Smooth muscle cell (in vitro differentiated cells): ENCODE measurements at regions not wholly inside any gene's neighbourhood (a gene's known extent, or its start where the extent isn't known, plus 50 kb on each side); places are given as distances from the start of the nearest gene placed in this dataset.
A peak's percentile ranks its signal among the peaks of the same experiment; 100 is the strongest.

Source experiments
- DNase-seq: peaks from one replicate; lab custom pipeline; 2025; ENCODE audit not compliant: unreplicated experiment; lab: John Stamatoyannopoulos, UW
- H2AFZ ChIP-seq: fragments of 200-600 bp; sonication (generic); 2 replicates; pipeline ENCODE4 v1.6.0; 2016; ENCODE audit warnings: antibody characterized with exemption, low read depth, mild to moderate bottlenecking
- H3F3A ChIP-seq: fragments of 200-600 bp; sonication (generic); 2 replicates; pipeline ENCODE4 v1.6.0; 2017; ENCODE audit warnings: antibody characterized with exemption, low read depth
- H3K27ac ChIP-seq: fragments of 200-600 bp; sonication (generic); 2 replicates; pipeline ENCODE4 v1.5.1; 2016; ENCODE audit warnings: low read depth, mild to moderate bottlenecking
- H3K27me3 ChIP-seq: fragments of 200-600 bp; sonication (generic); 2 replicates; pipeline ENCODE4 v1.6.1; 2016; ENCODE audit warnings: low read depth, mild to moderate bottlenecking
- H3K36me3 ChIP-seq: fragments of 200-600 bp; sonication (generic); 2 replicates; pipeline ENCODE4 v1.5.1; 2016; ENCODE audit warnings: low read depth
- H3K4me1 ChIP-seq: fragments of 200-600 bp; sonication (generic); 2 replicates; pipeline ENCODE4 v1.5.1; 2016; ENCODE audit warnings: low read depth
- H3K4me2 ChIP-seq: fragments of 200-600 bp; sonication (generic); 2 replicates; pipeline ENCODE4 v1.6.0; 2016; ENCODE audit warnings: mild to moderate bottlenecking
- H3K4me3 ChIP-seq: fragments of 200-600 bp; sonication (generic); 2 replicates; pipeline ENCODE4 v1.5.1; 2016; ENCODE audit warnings: mild to moderate bottlenecking
- H3K79me2 ChIP-seq: fragments of 200-600 bp; sonication (generic); 2 replicates; pipeline ENCODE4 v1.6.0; 2016; ENCODE audit warnings: low read depth, mild to moderate bottlenecking
- H3K9ac ChIP-seq: fragments of 200-600 bp; sonication (generic); 2 replicates; pipeline ENCODE4 v1.6.0; 2016; ENCODE audit warnings: low read depth
- H3K9me3 ChIP-seq: fragments of 200-600 bp; sonication (generic); replicated peaks from 2 replicates; pipeline ENCODE4 v1.5.1; 2016; ENCODE audit warnings: low read depth
- H4K20me1 ChIP-seq: fragments of 200-600 bp; sonication (generic); 2 replicates; pipeline ENCODE4 v1.6.0; 2016; ENCODE audit warnings: low read depth
- CTCF ChIP-seq: fragments of 200-600 bp; sonication (generic); IDR thresholded peaks from 2 replicates; pipeline ENCODE4 v1.5.1; 2017; ENCODE audit warnings: borderline replicate concordance, mild to moderate bottlenecking, antibody characterized with exemption; ENCODE audit not compliant: insufficient read depth, poor library complexity, severe bottlenecking
- WGBS: methylation state at CpG from one replicate; pipeline ENCODE4 v1.1.7; 2016; ENCODE audit warnings: low lambda C conversion rate; 5-methylcytosine and 5-hydroxymethylcytosine counted together

- no peak overlapping the region for H3K4me3 ChIP-seq
- H3K27ac ChIP-seq = peak overlapping the region; percentile 46
- no peak overlapping the region for H2AFZ ChIP-seq
- no peaks in the 10 kb centered on the region for H3K79me2 ChIP-seq
- H3F3A ChIP-seq = no peaks in the 10 kb centered on the region
- no peak overlapping the region for H3K4me2 ChIP-seq
- no peak overlapping the region for H3K9ac ChIP-seq
- H3K9me3 ChIP-seq = no peaks in the 10 kb centered on the region
- no peaks in the 10 kb centered on the region for H3K36me3 ChIP-seq
- no peak for DNase-seq
- no peak for TF ChIP-seq CTCF
- H3K27me3 ChIP-seq = no peaks in the 10 kb centered on the region
- H4K20me1 ChIP-seq = no peaks in the 10 kb centered on the region
- WGBS = 69% methylated on average over 7 of the region's 7 CpGs
- H3K4me1 ChIP-seq = no peaks in the 10 kb centered on the region
Observed at GRCh38 chr1:234841710-234842231, 231.8 kb upstream of the IRF2BP2 start.

GRCh38 chr1:234841281-234841680 is 231.3 kb upstream of the IRF2BP2 start:
- Histone ChIP-seq H2AFZ (no peak overlapping the region), H4K20me1 (no peaks in the 10 kb centered on the region), H3K9ac (no peak overlapping the region), H3K9me3 (no peaks in the 10 kb centered on the region), H3F3A (no peaks in the 10 kb centered on the region), H3K4me2 (no peak overlapping the region), H3K4me3 (no peak overlapping the region), H3K27ac (peak overlapping the region; percentile 46), H3K27me3 (no peaks in the 10 kb centered on the region), H3K79me2 (no peaks in the 10 kb centered on the region), H3K4me1 (no peaks in the 10 kb centered on the region), H3K36me3 (no peaks in the 10 kb centered on the region)
- no peak for DNase-seq
- WGBS = 78% methylated on average over 3 of the region's 3 CpGs
- no peak for TF ChIP-seq CTCF

GRCh38 chr1:234840843-234841242 is 230.9 kb upstream of the IRF2BP2 start:
- TF ChIP-seq CTCF = no peak
- DNase-seq = no peak
- Histone ChIP-seq H3K36me3 (no peaks in the 10 kb centered on the region), H3K4me3 (no peak overlapping the region), H3K9ac (no peak overlapping the region), H3K79me2 (no peaks in the 10 kb centered on the region), H4K20me1 (no peaks in the 10 kb centered on the region), H3K4me2 (peak overlapping the region; percentile 27), H3K27me3 (no peaks in the 10 kb centered on the region), H3F3A (no peaks in the 10 kb centered on the region), H3K27ac (peak overlapping the region; percentile 46), H3K4me1 (no peaks in the 10 kb centered on the region), H2AFZ (no peak overlapping the region), H3K9me3 (no peaks in the 10 kb centered on the region)
- WGBS = 43% methylated on average over 2 of the region's 2 CpGs

- Histone ChIP-seq H3K79me2 (no peaks in the 10 kb centered on the region), H2AFZ (no peak overlapping the region), H3F3A (no peaks in the 10 kb centered on the region), H3K36me3 (no peaks in the 10 kb centered on the region), H3K9ac (no peak overlapping the region), H3K4me1 (no peaks in the 10 kb centered on the region), H3K4me3 (no peak overlapping the region), H3K9me3 (no peaks in the 10 kb centered on the region), H3K27ac (no peak overlapping the region), H3K27me3 (no peaks in the 10 kb centered on the region), H3K4me2 (no peak overlapping the region), H4K20me1 (no peaks in the 10 kb centered on the region)
- TF ChIP-seq CTCF = no peak
- no peak for DNase-seq
- WGBS = 97% methylated on average over 2 of the region's 2 CpGs
Observed at GRCh38 chr1:234840253-234840652, 230.3 kb upstream of the IRF2BP2 start.
